Thyroid gland (tissue), 4 donors: ENCODE measurements at regions not wholly inside any gene's neighbourhood (a gene's known extent, or its start where the extent isn't known, plus 50 kb on each side); places are given as distances from the start of the nearest gene placed in this dataset.

Source experiments
- DNase-seq, 2 donors: peaks; one replicate each; pipeline ENCODE4 v3.0.0-alpha.2; 2019
- H3K27ac ChIP-seq, 3 donors: fragments of 200-600 bp; sonication (generic); 1 replicate in 2 of 3; 2 replicates in 1 of 3; pipeline ENCODE4 v1.5.1; 2016 to 2019; ENCODE audit warnings: mild to moderate bottlenecking in 1 of 3, moderate library complexity in 1 of 3
- H3K27me3 ChIP-seq: fragments of 200-600 bp; sonication (generic); one replicate; pipeline ENCODE4 v1.5.1; 2019
- H3K36me3 ChIP-seq, 2 donors: fragments of 200-600 bp; sonication (generic); one replicate each; pipeline ENCODE4 v1.5.1; 2016 to 2019
- H3K4me1 ChIP-seq, 2 donors: fragments of 200-600 bp; sonication (generic); one replicate each; pipeline ENCODE4 v1.5.1; 2017 to 2019
- H3K4me3 ChIP-seq, 3 donors: fragments of 200-600 bp; sonication (generic); replicated peaks in 1 of 3; 1 replicate in 2 of 3; 2 replicates in 1 of 3; pipeline ENCODE4 v1.5.1; 2016; ENCODE audit warnings: mild to moderate bottlenecking in 1 of 3
- H3K9me3 ChIP-seq: fragments of 200-600 bp; sonication (generic); one replicate; pipeline ENCODE4 v1.5.1; 2017
- POLR2A ChIP-seq, 2 donors: fragments of 450-650 bp; IDR thresholded peaks; one replicate each; pipeline ENCODE4 v1.6.1; 2017; ENCODE audit warnings: antibody characterized with exemption in 2 of 2, mild to moderate bottlenecking in 2 of 2, moderate library complexity in 1 of 2
- WGBS, 2 donors: methylation state at CpG; one replicate each; pipeline ENCODE4 v1.1.5; 2017; 5-methylcytosine and 5-hydroxymethylcytosine counted together
- intact Hi-C: fragments of 100-400 bp; cut with DNase I; formaldehyde crosslinking; loops from one replicate; pipeline ENCODE4 v1.15.1; 2023
- TF ChIP-seq, protein P1 (sequence below), 6 experiments: fragments of 200-600 bp in 3 of 6; fragments of 450-650 bp in 3 of 6; sonication (generic) in 3 of 6; IDR thresholded peaks; one replicate each; pipeline ENCODE4 v1.5.1; 2016 to 2019; ENCODE audit warnings: antibody characterized with exemption in 6 of 6, mild to moderate bottlenecking in 2 of 6, inconsistent platforms in 1 of 6, moderate library complexity in 1 of 6

DNA sequence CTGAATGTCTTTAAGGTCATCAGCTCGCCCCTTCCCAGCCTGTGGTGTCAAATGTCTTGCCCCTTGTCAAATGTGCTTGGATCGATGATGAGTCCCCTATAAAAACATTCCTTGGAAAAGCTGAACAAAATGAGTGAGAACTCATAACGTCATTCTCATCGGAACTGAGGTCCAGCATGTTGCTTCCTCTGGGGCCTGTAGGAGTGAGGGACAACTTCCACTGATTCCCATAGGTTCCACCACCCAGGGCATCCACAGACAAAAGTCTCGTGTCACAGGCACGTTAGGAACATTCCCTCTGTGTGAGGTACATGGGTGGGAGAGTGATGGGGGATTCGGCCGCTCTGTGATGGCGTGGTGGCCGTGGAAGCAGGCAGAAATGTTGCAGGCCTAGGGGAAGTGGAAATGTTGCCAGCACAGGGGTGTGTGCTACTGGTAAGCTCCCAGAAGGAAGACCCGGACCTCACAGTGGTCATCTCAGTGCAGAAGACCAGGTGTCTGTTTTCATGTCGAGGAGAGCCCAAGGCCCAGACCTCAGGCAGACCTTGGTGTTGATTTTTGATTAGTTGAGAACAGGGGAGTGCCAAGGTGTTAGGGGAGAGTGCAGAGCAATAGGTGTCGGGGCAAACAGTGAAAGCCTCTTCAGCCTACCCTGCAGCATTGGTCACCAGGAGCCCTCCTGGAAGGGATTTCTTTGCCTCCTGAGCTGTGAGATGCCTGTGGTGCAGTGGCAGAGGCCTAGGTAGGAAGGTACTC, 96.8 kb downstream of the SNRPN start:
- Histone ChIP-seq H3K27ac (no peak overlapping the region), H3K9me3 (peaks cover 9% of the 10 kb centered on the region), H3K4me3 (no peak overlapping the region), H3K4me1 (no peaks in the 10 kb centered on the region), H3K36me3 (peaks cover 91 to 93% of the 10 kb centered on the region in 2 donors), H3K27me3 (no peaks in the 10 kb centered on the region)
- intact Hi-C loops, result no loop called here
- no peak for DNase-seq
- TF ChIP-seq, protein P1, sequence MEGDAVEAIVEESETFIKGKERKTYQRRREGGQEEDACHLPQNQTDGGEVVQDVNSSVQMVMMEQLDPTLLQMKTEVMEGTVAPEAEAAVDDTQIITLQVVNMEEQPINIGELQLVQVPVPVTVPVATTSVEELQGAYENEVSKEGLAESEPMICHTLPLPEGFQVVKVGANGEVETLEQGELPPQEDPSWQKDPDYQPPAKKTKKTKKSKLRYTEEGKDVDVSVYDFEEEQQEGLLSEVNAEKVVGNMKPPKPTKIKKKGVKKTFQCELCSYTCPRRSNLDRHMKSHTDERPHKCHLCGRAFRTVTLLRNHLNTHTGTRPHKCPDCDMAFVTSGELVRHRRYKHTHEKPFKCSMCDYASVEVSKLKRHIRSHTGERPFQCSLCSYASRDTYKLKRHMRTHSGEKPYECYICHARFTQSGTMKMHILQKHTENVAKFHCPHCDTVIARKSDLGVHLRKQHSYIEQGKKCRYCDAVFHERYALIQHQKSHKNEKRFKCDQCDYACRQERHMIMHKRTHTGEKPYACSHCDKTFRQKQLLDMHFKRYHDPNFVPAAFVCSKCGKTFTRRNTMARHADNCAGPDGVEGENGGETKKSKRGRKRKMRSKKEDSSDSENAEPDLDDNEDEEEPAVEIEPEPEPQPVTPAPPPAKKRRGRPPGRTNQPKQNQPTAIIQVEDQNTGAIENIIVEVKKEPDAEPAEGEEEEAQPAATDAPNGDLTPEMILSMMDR (IDR thresholded peaks at IDR 0.05), result no peak
- TF ChIP-seq POLR2A (IDR thresholded peaks at IDR 0.05), result no peak
- 85 to 86% methylated on average over 13 of the region's 13 CpGs for WGBS, 2 donors

DNA sequence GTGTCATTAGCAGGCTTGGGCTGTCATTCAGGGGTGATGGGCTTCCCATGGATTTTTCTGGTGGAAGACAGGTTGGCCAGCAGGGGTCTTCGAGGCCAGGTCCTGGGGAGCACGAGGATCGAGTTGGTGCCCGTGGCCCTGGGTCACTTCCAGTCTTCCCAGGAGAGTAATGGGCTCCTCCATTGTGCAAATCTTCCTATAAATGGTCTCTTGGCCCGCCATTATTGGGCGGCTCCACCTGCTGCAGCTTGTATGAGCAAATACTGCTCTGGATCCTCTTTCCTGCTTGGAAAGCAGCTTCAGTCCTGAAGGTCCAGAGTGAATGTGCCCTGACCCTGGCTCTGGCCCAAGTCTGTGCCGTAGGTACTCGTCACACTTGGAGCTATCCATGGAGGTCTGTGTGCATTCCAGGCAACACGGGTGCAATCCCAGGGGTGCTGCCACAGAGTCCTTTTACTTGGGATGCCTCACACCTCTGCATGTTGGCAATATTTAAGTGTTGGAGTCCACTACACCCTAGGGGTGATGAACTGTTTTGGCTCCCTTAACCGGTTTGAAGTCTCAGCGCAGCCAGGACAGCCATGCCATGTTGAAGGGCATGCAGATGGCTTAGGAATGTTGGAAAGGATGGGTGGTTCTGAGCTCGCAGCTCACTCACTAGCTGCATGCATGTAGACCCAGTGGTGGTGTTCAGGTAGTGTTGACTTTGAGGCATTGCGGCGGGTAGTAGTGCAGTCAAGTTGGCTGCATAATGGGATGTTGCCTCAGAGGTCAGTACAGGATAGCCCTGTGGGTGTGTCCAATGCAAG, 97.6 kb downstream of the SNRPN start:
- no peaks in the 10 kb centered on the region for H3K27me3 ChIP-seq
- peak in 1 of 2 donors; percentile 1 for DNase-seq
- no peaks in the 10 kb centered on the region for H3K4me1 ChIP-seq
- H3K9me3 ChIP-seq, result peaks cover 9% of the 10 kb centered on the region
- intact Hi-C loops, result no loop called here
- no peak overlapping the region for H3K4me3 ChIP-seq
- H3K36me3 ChIP-seq, result peaks cover 91 to 93% of the 10 kb centered on the region in 2 donors
- 85 to 94% methylated on average over 12 to 13 of the region's 14 CpGs for WGBS, 2 donors
- no peak for TF ChIP-seq POLR2A (IDR thresholded peaks at IDR 0.05)
- TF ChIP-seq, protein P1 (IDR thresholded peaks at IDR 0.05), result no peak
- no peak overlapping the region for H3K27ac ChIP-seq

DNA sequence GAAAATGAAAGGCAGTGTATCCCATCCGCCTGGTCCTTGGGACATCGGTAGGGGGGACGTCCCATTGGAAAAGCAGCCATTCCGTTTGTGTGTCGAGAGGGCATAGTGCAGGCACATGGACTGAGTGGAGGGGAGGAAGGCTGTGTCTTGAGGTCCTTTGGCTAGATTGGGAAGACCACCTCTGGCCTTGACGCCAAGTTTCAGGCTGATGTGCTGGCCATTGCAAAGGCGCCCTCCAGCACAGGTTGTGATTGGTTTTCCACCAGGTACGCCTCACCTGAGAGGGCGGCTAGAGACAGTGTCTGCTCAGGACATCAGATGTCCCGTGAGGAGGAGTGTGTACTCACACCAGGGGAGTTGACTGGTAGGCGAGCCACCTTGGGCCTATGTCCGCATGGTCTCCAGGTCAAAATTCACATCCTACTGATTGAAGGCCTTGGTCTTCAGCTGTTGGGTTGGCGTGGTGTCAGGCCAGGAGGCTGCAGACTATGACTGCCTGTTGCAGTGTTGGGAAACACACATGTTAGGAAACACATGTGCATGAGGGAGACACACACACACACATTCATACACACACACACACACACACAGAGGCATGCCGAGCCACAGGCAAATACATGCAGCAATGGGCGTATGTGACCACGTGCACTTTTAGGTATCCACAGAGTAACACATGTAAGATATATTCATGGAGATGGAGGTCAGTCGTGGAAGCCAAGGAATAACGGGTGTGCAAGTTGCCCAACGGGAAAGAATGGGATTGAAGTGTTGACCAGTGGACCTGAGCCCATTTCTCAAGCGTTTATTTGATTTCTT, 98.4 kb downstream of the SNRPN start:
- Histone ChIP-seq H3K27ac (no peak overlapping the region), H3K4me1 (no peaks in the 10 kb centered on the region), H3K9me3 (peaks cover 9% of the 10 kb centered on the region), H3K36me3 (peaks cover 93% of the 10 kb centered on the region in 2 donors), H3K27me3 (no peaks in the 10 kb centered on the region), H3K4me3 (no peak overlapping the region)
- DNase-seq, result peak in 1 of 2 donors; percentile 1
- TF ChIP-seq POLR2A (IDR thresholded peaks at IDR 0.05), result no peak
- WGBS, 2 donors, result 93 to 95% methylated on average over 19 to 20 of the region's 20 CpGs
- intact Hi-C loops, result no loop called here

DNA sequence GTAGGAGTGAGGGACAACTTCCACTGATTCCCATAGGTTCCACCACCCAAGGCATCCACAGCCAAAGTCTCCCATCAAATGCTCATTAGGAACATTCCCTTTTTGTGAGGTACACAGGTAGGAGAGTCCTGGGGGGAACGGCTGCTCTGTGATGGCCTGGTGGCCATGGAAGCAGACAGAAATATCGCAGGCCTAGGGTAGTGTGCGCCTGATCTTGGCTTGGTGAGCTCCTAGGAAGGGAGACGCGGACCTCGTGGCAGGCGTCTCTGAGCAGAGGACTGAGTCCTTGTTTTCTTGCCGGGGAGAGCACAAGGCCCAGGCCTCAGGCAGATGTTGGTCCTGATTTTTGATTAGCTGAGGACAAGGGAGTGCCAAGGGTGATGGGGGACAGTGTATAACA, 99.5 kb downstream of the SNRPN start:
- H3K27ac ChIP-seq, result no peak overlapping the region
- H3K4me3 ChIP-seq, result no peak overlapping the region
- no peaks in the 10 kb centered on the region for H3K4me1 ChIP-seq
- intact Hi-C loops, result no loop called here
- WGBS, 2 donors, result 88 to 100% methylated on average over 5 to 8 of the region's 8 CpGs
- H3K9me3 ChIP-seq, result peaks cover 7% of the 10 kb centered on the region
- peak in 1 of 2 donors; percentile 0 for DNase-seq
- no peak for TF ChIP-seq POLR2A (IDR thresholded peaks at IDR 0.05)
- TF ChIP-seq, protein P1 (IDR thresholded peaks at IDR 0.05), result no peak
- H3K36me3 ChIP-seq, result peaks cover 97 to 99% of the 10 kb centered on the region in 2 donors
- H3K27me3 ChIP-seq, result no peaks in the 10 kb centered on the region

DNA sequence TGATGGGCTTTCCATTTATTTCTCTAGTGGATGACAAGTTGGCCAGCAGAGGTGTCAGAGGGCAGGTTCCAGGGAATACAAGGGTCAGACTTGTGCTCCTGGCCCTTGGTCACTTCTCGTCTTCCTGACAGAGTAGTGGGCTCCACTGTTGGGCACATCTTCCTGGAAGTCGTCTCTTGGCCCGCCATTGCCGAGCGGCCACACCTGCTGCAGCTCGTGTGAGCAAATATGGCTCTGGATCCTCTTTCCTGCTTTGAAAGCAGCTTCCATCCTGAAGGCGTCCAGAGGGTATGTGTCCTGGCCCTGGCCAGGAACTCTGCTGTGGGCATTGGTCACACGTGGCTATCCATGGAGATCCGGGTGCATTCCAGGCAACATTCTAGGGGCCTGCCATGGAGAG, 100.2 kb downstream of the SNRPN start:
- peak in 1 of 2 donors; percentile 1 for DNase-seq
- Histone ChIP-seq H3K36me3 (peaks cover 98 to 99% of the 10 kb centered on the region in 2 donors), H3K27ac (no peak overlapping the region), H3K9me3 (peaks cover 5% of the 10 kb centered on the region), H3K27me3 (no peaks in the 10 kb centered on the region), H3K4me3 (no peak overlapping the region), H3K4me1 (no peaks in the 10 kb centered on the region)
- no peak for TF ChIP-seq POLR2A (IDR thresholded peaks at IDR 0.05)
- TF ChIP-seq, protein P1 (IDR thresholded peaks at IDR 0.05), result no peak
- intact Hi-C loops, result no loop called here
- 93 to 94% methylated on average over 7 to 9 of the region's 9 CpGs for WGBS, 2 donors
